Fibroblast of skin of scalp (primary cell): ENCODE measurements at regions not wholly inside any gene's neighbourhood (a gene's known extent, or its start where the extent isn't known, plus 50 kb on each side); places are given as distances from the start of the nearest gene placed in this dataset.
"Not testable (repeated sequence)": the region's sequence is repeated elsewhere in the genome, so short reads cannot be mapped to it uniquely, and the experiment has no call there.

Experiments
- DNase-seq: peaks from one replicate; pipeline ENCODE4 v3.0.0-alpha.2; 2013

DNA sequence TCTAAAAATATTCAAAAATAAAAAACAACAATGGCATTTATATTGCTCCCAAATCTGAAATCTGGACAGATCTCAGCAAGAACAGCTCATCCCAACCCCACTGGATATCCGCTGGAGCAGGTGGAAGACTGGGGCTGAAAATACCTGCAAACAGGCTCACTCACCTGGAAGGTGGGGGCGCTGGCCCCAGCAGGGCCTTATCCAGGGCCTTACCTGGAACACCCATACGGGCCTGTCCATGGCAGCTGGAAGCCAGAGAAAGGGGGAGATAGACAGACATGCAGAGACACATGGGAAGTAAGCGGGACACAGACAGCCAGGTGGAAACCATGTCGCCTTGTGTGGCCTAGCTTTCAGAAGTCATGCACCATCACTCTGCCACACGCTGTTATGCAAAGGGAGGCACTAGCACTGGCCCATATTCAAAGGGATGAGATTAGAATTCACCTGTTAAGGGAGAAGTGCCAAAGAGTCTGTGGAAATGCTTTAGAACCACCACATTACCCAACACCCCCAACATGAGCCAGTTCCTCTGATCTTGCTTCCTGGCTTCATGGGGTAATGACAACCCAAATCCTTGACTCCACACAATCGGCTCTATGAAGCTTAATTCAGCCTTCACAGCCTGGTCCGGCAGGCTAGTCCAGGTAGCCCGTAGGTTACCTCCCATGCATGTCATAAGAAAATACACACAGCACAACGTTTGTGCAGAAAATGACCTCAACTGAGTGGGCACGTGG lies 99.0 kb upstream of the CDYL start:
- no peak for DNase-seq

DNA sequence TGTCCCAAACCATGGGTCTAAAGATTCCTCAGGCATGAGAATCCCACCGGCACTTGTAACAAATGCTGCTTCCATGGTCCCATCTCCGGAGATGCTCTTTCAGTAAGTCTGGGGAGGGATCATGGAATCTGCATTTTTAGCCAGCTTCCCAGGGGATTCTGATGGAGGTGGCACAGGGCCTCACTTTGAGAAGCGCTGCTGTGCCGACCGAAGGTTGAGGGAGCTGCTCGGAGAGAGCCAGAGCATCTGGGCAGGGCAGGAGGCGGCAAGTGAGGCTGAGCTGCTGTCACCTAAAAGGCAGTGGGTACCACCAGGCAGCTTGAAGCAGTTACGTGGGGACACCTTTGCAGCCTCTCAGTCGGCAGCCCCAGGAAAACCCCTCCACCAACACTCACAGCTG lies 100.2 kb upstream of the CDYL start:
- DNase-seq = no peak

DNA sequence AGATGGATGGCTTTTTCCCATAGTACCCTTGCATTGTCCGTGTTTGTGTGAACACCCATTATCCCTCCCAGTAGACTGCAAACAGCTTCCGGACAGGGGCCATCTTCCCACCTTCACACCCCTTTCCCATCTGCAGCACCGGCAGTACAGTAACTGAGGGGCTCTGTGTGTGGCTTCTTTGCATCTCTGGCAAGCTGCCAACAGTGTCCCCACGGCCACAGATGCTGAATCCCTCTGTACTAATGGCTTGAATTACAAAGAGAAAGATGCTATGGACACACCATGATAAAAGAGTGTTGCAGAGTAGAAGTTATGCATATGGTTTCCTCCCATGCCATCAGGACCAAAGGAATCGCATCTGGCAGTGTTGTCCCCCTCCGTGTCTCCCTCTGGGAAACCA lies 101.1 kb upstream of the CDYL start:
- DNase-seq = no peak

DNA sequence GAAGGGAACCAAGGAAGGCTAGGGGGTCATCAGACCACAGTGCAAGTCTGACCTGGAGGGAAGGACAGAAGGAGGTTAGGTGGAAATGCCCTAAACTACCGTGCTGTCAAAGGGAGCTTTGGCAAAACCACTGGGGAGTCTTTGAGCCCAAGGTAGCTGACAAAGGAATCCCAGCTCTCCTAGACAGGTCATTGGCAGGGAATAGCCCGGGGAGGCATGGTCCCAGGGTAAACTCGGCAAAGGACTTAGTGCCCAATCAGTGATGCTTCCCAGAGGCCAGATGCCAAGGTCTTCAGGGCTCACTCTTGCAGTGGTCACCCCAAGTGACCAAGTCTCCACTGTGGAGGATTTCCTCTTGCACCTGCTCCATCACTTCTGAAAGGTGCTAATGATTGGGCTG lies 102.3 kb upstream of the CDYL start:
- no peak for DNase-seq

DNA sequence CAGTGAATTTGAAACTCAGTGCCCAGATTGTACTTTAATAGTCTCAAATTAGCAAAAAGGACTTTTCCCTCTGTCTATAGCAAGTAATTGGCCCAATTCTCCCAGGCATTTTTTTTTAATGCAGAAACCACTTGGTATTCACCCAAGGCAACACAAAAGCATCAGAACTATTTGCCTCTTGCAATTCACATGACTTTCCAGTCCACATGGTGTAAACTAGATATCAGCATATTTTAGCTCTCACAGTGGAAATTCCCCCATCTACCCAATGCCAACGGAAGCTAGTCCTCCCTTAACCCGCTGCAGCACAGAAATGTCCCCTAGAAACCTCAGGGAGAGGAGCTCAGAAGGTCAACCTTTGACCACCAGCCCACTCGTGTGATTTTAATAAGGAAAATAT lies 103.4 kb upstream of the CDYL start:
- DNase-seq = peak; percentile 54

DNA sequence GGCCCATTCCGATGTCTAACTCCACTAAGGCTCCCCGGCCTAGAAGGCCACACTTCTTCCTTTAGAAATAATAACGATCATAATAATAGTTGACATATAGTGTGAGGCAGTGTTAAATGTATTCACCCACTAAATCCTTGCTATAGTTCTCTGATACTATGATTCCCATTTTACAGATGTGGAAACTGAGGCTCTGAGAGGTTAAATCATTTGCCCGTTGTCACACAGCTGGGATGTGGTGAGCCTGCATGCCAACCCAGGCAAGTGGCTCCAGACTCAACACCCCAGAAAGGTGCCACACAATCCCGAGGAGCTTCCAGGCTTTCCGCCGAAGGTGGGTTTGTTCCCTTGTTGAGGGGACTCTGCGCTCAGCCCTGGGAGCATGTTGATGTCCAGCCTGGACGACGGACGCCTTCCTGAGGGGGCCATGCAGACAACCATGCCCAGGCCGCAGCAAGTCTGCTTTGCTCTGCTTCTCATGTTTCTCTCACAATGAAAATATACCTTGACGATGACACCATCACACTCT lies 104.6 kb upstream of the CDYL start:
- no peak for DNase-seq

DNA sequence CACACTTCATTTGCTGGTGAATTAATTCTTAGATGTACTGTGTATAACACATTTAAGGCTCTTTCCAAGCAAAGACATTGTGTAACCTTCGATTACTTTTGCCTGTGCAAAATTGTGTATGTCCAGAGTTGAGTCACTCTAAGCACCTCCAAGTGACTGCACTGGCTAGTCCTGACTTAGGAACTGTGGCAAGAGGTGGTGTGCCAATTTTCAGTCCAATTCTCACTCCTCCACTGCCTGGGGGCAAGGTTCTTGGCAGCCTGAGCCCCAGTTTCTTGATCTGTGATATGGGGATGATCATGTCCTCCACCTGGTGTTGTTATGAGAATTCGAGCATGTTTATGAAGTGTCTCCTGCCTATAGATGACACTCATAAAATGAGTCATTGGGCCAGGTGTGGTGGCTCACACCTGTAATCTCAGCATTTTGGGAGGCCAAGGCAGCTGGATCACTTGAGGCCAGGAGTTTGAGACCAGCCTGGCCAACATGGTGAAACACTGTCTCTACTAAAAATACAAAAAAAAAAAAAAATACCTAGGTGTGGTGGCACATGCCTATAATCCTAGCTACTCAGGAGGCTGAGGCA lies 105.3 kb upstream of the CDYL start:
- DNase-seq = no peak

DNA sequence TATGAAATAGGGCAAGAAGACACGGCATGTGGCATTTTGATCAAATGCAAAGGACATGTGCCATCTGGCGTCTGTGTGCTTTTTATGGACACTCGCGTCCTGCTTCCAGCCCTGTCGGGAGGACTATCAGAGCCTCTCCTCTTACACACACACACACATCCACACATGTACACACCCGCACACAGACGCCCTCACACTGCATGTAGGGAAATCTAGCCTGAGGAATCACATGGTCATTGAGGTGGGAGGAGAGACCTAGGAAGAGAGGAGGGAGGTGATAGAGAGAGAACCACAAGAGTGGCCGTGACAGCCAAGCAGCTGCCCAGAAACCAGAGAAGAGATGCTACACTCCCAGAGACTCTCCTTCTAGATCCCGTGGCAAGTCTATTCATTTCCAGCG lies 105.9 kb upstream of the CDYL start:
- DNase-seq = no peak

DNA sequence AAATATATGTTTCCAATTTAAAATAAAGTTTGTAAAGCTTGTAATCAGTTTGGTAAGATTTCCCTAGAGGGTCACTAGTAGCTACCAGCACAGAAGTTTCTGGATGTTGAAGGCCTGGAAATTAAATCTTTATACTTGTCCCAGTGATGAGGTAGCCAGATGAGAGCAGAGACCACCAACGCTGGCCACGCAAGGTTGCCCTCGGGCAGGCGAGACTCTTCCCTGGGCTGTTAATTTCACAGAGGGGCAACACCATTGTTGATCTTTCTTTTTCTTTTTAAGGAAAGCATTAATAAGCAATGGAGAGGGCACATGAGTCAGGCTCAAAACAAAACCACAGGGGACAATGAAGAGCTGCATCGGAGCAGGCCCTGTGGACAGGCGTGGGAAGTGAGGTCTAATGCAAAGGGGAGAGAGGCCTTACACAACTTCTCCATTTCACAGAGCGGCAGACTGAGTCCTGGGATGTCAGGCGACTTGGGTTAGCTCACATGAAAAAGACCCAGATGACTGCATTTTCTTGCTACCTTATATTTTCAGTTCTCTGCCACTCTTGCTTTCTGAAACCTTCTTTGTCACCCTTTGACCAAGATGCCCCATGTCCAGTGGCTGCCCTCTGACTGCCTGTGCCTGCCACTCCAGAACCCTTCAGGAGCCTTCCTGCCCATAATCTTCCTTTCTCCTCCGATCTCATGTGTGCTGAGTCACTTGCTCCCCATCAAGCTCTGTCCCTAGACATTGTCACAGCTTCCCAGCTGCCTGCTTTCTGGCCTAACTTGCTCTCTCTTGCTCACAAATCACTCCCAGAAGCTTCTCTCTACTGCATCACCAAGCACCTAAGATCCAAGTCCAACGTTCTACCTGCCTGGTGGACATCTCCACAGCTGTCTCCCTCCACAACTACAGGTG lies 107.7 kb upstream of the CDYL start:
- DNase-seq = peak; percentile 53

DNA sequence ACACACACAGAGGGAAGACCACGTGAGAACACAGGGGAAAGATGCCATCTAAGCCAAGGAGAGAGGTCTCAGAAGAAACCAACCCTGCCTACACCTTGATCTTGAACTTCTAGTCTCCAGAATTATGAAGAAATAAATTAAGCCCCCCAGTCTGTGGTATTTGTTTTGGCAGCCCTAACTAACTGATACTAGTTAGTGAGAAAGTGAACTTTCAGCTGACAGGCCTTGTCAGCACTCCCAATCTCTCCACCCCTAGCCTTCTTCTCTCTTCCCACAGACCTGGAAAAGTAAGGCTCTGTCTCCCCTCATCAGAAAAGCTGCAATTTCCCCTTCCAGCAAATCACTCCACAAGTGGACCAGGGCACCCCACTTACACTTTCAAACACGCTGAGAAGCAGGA lies 108.6 kb upstream of the CDYL start:
- DNase-seq = no peak

DNA sequence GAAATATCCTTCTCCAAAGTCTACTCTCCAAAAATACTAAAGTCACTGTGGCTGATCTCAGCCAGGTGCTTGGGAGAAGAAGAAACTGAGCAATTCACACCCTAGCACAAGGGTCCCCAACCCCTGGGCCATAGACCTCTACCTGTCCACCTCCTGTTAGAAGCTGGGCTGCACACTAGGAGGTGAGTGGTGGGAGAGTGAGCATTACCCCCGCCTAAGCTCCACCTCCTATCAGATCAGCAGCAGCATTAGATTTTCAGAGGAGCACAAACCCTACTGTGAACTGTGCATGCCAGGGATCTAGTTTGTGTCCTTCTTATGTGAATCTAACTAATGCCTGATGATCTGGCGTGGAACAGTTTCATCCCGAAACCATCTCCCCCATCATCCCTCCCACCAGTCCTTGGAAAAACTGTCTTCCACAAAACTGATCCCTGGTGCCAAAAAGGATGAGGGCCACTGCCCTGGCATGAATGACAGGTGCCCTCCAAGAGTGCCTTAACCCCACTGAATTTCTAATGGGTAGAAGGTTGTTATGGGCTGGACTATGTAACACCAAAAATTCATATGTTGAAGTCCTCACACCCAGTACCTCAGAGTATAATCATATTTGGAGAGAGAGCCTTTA lies 109.2 kb upstream of the CDYL start:
- DNase-seq = no peak

DNA sequence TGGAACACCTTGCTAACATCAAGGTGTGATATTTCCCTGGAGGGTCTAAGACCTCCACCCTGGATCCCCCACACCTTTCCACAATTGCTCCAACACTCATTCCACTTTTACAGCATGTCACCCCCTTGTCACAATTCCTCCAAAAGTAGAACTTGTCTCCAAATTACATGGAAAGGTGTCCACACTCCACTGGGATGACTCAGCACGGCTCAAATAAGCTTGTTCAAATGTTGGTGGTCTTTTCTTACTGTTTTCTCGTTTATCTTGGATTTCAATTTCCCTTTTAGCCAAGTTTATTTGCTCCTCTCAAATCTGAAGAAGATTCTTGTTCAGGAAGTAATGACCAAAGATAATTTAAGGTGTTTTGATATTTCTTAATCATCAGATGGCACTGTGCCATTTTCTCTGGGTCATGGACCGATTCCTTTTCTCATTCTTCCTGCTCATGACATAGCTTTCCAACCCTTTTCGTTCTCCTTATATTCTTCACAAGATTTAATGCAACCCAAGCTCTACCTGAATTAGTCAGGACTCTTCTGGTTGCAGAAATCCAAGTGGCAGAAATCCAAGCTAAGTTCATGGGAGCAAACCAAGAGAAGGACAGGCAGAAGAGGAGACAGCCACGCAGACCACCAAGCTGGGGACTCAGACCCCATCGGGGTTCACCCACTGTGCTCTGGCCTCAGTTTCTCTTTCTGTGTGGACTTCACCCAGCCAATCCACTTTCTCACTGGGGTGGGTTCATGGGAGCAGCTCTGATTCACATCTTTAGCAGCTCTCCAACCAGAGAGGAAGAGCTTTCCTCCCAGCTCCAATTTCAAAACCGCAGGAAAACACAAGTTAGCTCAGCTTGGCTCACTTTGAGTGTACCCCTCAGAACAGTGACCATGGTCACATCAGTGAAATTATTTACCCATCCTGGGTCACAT lies 110.5 kb upstream of the CDYL start:
- DNase-seq = peak; percentile 38

DNA sequence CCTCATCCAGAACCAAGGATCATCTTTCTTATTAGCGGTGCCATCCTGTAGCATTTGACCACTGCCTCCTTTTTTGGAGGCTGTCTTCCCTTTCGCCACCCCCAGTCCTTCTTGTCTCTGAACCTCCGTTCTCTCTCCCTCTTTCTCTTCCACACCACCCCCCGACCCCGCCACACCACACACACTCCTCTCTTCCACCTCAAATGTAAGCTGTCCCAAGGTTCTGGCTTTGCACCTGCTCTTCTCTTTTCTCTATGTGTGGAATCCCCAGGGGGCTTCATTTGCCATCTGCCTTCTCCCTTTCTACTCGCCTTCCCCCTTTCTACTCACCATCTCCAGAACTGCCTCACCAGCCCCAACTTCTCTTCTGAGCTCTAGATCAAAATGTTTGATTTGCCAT lies 111.3 kb upstream of the CDYL start:
- no peak for DNase-seq

DNA sequence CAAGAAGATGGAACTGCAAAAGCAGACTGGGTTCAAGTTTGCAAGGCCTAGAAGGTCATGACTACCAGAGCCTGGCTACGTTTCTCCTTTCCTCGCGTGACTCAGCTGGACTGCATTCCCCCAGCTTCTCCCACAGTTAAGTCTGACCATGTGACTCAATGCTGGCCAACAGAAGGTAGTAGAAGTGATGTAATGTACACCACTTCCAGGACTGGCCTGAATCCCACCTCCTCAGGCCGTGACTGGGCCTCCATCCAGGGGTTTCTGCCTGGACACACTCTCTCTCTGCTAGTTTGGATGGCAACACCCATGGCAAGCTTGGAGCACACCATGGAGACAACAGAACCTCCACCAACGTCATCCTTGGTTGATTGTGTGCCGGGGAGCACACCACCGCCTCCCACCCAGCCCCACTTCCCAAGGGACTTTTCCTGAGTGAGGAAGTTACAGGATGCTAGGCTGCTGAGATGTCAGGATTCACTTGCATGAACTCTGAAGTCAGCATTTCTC lies 112.0 kb upstream of the CDYL start:
- peak; percentile 61 for DNase-seq

DNA sequence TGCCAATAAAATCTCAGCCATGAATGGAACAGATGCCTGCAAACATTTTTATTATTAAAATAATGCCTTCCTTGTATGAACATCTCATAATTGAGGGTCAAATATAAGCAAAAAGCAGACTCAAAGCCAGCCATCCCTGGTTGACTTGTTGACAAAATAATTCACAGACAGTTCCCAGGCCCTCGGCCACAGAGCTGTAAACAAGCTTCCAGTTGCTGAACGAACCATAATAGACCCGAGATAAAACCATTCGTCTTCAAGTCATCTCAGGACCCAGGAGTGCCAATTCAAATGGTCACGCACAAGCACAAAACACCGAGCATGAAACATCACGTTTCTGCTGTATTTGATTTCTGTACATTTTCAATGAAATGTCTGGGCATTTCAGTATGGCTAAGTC lies 113.3 kb upstream of the CDYL start:
- no peak for DNase-seq

DNA sequence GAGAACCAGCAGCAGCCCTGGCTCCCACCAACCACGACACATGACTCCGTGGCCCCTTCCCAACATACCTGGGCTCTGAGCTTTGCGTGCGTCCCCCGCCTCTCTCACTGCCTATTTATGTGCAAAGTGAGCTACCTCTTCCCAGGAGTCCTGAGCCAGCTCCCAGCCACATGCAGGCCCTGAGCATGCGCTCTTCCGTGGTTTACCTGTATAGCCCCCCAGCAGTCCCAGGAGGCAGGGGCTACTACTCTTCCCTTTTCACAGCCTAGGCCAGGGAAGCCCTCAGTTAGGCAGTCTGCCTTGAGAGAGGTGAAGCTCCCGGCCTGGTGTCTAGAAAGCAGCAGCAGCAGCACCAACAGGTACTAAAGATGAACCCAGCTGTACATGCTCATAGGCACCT lies 114.8 kb upstream of the CDYL start:
- DNase-seq = no peak

DNA sequence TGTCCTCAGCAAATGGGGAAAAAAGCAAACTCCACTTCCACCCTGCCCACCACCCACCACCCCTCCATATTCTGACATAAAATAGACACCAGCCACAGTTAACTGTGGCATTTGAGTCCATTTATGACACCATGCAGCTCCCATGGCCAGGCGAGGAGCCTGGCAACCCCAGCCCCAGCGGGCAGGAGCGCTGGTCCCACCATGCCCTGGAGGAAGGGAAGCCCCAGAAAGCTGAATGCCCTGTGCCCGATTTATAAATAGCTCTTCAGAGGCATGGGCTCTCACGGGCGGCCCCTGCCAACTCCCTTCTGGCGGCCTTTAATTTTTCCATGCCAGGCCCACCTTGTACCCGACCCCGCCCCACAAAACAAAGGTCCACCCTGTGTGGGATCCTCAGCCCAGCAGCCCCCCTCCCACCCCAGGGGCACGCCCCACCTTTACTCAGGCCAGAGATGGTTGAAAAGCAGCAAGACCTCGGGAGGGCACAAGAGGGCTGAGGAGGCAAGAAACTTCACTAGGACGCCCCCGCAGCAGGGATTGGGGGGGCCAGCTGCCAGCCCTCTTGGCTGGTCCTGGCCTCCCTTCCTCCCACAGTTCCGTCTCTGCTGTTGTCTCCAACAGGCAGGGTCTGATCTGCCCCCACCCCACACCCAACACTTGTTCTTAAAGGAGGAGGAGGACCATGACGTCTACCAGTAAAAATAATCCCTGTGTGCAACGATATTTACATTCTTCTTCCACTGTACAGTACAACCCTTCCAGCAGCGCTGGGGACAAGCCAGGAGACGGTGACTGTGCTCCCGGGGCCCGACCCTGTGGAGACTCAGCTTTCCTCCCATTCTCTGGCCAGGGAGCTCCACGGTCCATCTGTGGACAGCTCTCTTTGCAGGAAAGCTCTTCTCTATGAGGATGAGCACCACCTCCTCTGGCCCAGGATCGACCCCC lies 115.6 kb upstream of the CDYL start:
- DNase-seq = no peak

DNA sequence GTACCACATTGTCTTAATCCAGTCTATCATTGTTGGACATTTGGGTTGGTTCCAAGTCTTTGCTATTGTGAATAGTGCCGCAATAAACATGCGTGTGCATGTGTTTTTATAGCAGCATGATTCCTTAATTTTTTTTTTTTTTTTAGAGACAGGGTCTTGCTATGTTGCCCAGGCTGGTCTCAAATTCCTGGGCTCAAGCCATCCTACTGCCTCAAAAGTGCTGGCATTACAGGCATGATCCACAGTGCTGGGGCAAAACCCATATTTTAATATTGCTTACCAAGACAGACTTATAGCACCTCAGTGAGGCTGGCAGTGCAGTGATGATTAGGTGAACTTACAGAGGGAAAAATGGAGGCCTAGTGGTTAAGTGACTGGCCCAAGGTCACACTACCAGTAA lies 116.5 kb upstream of the CDYL start:
- DNase-seq = not testable (repeated sequence)

DNA sequence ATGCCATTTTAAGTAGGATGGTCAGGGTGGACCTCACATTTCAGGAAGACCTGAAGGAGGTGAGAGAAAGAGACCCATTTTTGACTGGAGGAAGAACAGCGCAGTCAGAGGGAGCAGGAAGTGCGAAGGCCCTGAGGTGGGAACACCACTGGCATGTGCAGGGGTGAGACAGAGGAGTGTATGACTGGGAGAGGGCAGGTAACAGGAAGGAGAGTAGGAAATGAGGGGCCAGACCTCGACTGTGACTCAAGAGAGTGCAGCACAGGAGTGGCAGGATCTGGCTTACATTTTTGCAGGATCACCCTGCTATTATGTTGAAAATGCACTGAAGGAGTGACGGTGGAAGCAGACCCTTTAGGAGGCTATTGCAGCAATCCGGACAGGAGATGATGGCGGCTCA lies 117.7 kb upstream of the CDYL start:
- DNase-seq = no peak

DNA sequence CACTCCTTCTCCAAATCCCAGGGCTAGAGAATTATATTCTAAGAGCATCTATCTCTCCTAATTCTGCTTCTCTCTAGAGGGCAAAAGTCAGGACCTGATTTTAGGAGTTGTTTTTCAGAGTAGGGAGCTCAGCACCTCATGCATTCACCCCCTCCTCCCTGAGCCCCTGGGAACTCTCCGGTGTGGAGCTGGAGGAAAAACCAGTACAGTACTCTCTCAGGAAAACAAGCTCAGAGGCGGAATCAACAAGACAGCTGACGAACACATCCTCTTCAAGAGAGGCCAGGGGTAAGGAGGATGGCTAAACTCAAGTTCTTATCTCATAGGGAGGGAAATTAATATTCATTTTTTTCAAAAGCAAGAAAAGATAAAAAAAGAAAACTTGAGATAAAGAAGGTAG lies 120.1 kb upstream of the CDYL start:
- no peak for DNase-seq
